NCI-H2107 (cell line): ENCODE measurements at regions not wholly inside any gene's neighbourhood (a gene's known extent, or its start where the extent isn't known, plus 50 kb on each side); places are given as distances from the start of the nearest gene placed in this dataset.
"Not testable (repeated sequence)": the region's sequence is repeated elsewhere in the genome, so short reads cannot be mapped to it uniquely, and the experiment has no call there.

Experiments
- DNase-seq: peaks from one replicate; lab custom pipeline; 2025; lab: John Stamatoyannopoulos, UW

DNA sequence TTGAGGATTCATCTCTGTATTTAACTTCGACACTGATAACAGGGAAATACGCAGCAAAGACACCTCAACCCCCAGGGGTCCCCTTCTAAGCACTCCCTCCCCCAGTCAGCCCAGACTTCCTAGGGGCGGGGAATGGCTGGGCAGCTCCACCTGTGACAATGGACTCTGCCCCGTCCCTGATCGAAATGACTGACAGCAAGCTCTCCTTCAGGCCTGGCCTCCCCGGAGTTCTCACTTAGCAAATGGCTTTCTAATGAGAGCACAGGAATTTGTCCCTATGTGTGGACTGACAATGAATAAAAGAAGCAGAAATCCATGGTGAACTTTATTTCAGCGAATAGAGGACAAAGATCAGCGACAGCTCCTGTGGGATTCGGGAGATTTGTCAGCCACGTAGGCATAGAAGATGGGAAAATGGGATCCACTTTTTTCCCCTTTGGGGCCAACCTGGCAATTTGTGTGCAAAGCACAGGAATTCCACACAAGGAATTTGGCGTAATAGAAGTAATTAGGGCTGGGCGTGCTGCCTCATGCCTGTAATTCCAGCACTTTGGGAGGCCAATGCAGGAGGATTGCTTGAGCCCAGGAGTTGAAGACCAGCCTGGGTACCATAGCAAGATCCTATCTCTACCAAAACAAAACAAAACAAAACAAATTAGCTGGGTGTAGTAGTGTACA is 63.8 kb downstream of the TNFAIP2 start:
- DNase-seq = no peak

- DNase-seq = no peak
These were observed 64.7 kb downstream of the TNFAIP2 start for GRCh38 chr14:103187911-103188310.

DNA sequence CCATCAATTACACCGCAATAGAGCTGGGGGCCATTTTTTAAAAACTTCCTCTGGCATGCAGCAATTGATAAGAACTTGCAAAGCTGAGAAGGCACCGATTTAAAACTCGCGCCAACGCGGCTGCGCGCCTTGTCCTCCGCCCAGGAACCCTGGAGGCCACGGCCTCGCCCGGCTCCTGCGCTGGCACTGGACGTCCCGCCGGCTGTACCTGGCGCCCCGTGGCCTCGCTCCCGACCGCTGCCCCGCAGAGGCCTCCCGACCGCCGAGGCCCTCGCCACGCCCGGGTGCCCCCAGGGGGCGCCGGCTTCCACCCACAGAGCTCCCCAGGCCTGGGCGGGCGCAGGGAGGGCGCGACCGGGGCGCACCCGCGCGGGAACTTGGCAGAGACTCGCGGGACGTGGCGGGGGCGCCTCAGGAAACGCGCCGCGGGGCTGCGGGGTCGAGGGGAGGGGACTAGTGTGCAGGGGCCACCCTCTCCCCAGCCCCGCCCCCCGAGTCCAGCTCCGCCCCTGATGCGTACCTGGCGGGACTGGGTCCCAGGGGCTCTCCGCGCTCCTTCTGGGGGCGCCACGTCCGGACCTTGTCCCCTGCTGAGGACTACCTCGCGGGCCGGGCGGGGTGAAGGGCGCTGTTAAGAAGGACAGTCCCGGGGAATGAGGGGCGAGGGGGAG is 65.7 kb downstream of the TNFAIP2 start:
- no peak for DNase-seq

DNA sequence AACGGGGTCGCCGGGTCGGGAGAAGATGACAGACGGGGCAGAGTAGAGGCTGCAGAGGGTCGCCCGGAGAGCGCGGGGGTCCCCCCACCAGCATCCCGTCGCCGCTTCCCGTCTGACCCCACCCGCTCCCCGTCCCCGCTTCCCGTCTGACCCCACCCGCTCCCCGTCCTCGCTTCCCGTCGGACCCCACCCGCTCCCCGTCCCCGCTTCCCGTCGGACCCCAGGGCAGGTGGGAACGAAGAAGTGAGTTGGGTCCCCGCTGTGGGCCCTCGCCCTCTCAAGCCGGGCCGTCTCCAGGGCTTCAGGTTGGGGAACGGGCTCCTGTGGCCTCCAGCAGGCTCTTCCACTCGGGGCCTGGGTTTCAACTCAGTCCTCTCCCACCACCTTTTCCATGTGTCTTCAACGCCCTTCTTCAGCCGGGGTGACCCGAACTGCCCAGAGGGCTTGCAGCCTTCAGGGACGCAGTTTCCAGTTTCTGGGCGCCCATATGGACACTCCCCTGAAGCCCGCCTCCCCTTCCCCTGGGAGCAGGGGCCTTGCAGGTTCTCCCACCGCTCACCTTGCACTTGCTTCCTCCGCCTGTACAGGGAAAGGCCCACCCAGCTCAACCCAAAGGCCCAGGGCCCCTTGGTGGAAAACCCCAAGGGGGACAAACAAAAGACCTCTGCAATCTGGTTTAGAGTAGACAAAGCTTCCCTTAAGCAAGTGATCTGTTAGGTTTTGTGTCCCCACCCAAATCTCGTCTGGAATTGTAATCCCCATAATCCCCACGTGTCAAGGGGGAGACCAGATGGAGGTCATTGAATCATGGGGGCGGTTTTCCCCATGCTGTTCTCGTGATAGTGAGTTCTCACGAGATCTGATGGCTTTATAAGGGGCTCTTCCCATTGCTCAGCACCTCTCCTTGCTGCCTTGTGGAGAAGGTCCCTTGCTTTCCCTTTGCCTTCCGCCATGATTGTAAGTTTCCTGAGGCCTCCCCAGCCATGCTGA is 66.5 kb downstream of the TNFAIP2 start:
- no peak for DNase-seq

DNA sequence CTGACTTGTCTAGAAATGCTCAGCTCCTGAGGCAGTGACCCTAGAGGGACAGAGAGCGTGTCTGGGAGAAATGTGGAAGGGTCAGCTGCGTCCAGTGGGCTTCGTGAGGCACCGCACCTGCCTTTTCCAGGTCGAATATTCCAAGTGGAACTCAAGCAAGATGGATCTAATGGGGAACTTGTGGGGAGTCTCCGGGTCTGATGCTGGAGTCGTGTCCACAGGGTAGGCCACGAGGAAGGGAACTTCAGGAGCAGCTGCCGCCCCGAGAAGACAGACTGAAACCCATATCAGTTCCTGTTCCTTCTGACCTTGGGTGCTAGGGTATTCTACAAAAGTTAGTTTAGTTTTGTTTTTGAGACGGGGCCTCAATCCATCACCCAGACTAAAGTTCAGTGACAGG is 67.5 kb downstream of the TNFAIP2 start:
- no peak for DNase-seq

- no peak for DNase-seq
These were observed 68.6 kb downstream of the TNFAIP2 start for GRCh38 chr14:103191844-103192243.

DNA sequence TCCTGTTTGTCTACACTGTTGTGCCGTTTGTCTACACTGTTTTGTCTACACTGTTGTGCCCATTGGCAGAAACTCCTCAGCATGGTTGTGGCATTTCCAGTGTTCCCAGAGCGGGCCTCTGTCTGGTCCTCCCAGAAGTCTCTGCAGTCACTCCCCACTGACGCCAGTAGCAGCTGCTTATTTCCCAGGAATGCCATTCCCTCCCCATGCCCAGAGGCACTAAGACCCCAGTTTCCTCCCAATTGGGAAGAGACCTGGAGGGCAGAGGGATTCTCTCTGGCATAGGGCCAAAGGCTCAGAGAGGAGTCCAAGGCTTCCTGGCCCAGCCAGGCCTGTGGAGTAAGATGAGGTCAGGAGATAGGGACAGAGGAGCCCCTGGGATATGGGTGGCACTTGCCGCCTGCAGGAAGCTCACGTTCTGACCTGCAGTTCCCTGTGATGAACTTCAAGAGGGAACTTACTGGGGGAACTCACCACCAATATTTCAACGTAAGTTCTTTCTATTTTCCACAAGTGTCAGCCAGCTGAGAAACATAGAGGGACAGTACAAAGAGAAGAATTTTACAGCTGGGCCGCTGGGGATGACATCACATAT is 69.1 kb downstream of the TNFAIP2 start:
- DNase-seq = no peak

- DNase-seq = not testable (repeated sequence)
These were observed 69.6 kb downstream of the TNFAIP2 start for GRCh38 chr14:103192861-103193260.

GRCh38 chr14:103193491-103193890 is 70.2 kb downstream of the TNFAIP2 start:
- DNase-seq = not testable (repeated sequence)

DNA sequence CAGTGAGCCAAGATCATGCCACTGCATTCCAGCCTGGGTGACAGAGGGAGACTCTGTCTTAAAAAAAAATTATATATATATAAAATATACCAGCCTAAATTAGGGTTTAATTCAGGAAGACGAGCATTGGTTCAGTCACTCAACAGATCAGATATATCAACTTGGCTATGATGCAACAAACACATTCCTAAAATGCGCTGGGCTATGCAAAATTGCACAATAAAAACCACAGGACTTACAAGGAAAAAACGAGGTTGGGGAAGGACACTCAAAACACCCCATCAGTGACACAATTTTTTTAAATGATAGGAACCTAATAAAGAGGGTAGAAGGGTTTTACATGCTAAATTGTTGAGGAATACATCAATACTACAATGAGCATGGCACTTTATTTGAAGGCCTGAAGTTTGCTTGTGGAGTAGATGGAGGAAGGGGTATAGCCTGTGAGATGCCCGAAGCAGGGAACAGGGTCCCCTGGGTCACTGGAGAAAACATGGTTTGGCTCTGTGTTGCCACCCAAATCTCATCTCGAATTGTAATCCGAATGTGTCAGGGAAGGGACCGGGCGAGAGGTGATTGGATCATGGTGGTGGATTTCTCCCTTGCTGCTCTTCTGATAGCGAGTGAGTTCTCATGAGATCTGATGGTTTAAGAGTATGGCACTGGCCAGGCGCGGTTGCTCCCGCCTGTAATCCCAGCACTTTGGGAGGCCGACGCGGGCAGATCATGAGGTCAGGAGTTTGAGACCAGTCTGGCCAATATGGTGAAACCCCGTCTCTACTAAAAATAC is 71.2 kb downstream of the TNFAIP2 start:
- no peak for DNase-seq

GRCh38 chr14:103195828-103196615 is 72.8 kb downstream of the TNFAIP2 start:
- DNase-seq = no peak

DNA sequence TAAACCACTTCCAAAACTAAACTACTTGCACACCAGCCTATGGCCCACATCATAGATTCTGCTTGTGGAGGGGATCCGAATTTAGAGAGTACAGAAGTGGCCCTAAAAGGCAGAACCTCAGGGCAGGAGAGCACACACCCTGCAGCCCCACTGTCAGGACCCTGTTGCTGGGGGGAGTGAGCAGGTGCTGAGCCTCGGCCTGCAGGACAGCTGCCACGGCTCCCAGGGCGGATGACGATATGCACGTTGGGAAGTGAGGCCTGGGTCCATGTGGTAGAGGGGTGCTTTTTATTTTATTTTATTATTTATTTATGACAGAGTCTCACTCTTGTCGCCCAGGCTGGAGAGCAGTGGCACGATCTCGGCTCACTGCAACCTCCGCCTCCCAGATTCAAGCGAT is 73.5 kb downstream of the TNFAIP2 start:
- DNase-seq = no peak

GRCh38 chr14:103198131-103199105 is 75.2 kb downstream of the TNFAIP2 start:
- no peak for DNase-seq

GRCh38 chr14:103199124-103199523 is 75.9 kb downstream of the TNFAIP2 start:
- no peak for DNase-seq

DNA sequence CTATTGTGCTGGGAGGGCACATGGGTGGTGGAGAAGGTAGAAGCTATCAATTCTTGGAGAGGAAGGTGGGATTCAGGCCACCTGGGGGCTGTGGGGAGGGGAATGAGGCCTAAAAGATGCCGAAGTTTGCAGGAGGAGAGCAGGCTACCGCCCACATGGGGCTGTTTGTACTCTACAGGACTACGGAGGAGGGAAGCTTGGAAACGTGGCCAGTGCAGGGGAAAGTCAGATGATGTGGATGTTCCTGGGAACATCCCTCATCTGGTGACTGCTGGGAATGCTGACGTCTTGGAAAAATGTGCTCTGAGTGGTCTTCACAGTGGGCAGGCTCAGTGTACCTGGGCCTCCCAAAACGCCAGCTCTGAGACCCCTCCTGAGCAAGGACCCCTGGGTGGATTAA is 78.5 kb downstream of the TNFAIP2 start:
- DNase-seq = no peak

DNA sequence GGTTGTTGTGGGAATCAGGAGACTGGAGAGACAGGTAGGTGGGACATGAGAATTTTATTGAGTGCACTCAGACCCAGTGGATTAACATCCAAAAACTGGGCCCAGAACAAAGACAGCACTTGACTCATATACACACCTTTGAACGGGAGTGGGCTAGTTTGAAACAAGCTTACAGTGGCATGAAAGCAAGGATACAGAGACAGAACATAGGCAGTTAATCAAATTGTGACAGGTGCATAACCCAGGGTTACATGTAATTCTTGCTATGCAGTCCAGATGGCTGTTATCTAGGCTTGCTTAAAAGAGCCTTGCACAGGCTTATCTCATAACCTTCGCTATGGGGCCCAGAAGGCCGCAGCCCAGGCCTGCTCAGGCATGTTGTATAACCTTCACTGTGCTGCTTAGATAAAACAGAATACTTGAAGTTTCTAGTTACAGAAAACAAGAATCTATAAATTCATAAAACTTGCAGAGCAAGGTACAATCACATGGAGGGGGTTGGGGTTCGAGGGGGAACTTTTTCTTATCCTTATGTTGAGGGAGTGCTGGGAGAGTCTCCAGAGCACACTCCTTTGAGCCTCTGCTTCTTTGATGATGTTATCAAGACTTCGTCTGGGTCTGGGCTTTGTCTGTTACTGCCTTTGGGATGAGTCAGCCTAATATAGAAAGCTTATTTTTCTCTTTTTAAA is 81.7 kb downstream of the TNFAIP2 start:
- DNase-seq = no peak

DNA sequence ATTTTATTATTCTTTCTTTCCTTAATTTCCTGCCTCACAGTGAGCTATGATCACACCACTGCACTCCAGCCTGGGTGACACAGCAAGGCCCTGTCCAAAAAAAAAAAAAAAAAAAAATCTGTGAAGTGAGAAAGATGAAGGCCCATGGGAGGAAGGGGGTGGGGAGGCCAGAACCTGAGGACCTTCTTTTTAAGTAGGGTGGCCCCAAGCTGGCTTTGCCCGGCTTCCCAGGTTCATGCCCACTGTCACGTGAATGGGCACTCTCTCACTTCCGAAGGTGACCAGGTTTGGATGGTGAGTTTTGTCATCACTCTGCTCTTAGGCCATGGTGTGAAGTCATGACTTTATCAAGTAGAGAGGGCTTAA is 82.3 kb downstream of the TNFAIP2 start:
- DNase-seq = no peak

DNA sequence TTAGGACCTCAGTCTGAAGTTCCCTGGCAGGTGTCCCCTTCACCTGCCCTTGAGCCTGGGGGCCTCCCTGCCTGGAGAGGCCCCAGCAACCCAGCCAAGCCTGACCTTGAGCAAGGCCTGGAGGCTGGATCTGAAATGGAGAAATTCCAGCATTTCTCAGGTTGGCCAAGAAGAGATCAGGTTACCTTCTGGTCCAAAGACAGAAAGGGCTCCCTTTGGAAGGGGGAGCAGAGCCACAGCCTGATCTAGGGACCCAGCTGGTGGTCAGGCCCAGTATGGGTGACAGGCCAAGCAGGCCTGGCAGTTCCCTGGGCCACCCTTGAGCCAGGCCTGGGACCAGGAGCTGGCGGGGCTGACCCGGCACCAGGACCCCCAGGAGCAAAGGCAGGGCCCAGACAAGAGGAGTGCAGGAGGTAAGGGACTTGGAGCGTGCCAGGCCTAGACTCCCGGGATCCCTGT is 82.8 kb downstream of the TNFAIP2 start:
- no peak for DNase-seq
